ENCODE measurements at regions not wholly inside any gene's neighbourhood (a gene's known extent, or its start where the extent isn't known, plus 50 kb on each side); places are given as distances from the start of the nearest gene placed in this dataset.

DNA sequence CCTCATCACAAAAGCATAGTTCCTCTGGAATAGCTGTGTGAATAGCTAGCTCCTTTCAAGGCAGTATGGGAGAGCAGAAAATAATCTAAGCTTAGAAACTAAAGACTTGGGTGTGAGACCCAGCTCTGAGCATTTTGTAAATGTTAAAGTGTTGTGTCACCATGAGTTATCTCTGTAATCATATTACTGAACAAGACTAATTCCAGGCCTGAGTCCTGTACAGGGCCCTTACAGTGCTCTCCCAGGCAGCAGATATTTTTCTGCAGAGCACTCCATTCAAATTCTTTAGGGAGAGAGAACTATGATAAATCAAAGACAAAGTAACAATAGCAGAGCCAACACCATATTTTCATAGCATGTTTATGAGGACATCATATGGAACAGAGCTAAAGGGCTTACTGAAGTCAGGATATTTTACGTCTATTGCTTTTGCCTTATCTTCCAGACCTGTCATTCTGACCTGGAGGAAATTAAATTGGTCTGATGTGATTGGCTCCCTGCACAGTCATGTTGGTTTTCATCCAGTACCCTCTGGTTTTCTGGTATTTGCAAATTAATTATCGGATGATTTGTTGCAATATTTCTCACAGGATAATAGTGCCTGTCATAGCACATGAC is 172.6 kb upstream of the PPP2R3A start:
- no peak for DNase-seq
- TF ChIP-seq POLR2A (IDR thresholded peaks at IDR 0.05) = no peak
- no peak for TF ChIP-seq POLR2AphosphoS5 (IDR thresholded peaks at IDR 0.05)
- TF ChIP-seq, protein P1, sequence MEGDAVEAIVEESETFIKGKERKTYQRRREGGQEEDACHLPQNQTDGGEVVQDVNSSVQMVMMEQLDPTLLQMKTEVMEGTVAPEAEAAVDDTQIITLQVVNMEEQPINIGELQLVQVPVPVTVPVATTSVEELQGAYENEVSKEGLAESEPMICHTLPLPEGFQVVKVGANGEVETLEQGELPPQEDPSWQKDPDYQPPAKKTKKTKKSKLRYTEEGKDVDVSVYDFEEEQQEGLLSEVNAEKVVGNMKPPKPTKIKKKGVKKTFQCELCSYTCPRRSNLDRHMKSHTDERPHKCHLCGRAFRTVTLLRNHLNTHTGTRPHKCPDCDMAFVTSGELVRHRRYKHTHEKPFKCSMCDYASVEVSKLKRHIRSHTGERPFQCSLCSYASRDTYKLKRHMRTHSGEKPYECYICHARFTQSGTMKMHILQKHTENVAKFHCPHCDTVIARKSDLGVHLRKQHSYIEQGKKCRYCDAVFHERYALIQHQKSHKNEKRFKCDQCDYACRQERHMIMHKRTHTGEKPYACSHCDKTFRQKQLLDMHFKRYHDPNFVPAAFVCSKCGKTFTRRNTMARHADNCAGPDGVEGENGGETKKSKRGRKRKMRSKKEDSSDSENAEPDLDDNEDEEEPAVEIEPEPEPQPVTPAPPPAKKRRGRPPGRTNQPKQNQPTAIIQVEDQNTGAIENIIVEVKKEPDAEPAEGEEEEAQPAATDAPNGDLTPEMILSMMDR (IDR thresholded peaks at IDR 0.05 in 8 of 11, conservative IDR thresholded peaks at IDR 0.05 in 3 of 11) = no peak
- Histone ChIP-seq H3K9me3 (no peaks in the 10 kb centered on the region), H3K27ac (no peak overlapping the region), H3K4me1 (no peaks in the 10 kb centered on the region), H3K4me3 (no peak overlapping the region), H3K36me3 (no peaks in the 10 kb centered on the region), H3K27me3 (replicated peaks in 1 of 7) (no peaks in the 10 kb centered on the region)
- WGBS, 5 donors = 83 to 90% (median 89%) methylated on average over 2 of the region's 2 CpGs
- intact Hi-C loops (cut with DNase I; ENCODE audit: low total_unique reads) = no loop called here

DNA sequence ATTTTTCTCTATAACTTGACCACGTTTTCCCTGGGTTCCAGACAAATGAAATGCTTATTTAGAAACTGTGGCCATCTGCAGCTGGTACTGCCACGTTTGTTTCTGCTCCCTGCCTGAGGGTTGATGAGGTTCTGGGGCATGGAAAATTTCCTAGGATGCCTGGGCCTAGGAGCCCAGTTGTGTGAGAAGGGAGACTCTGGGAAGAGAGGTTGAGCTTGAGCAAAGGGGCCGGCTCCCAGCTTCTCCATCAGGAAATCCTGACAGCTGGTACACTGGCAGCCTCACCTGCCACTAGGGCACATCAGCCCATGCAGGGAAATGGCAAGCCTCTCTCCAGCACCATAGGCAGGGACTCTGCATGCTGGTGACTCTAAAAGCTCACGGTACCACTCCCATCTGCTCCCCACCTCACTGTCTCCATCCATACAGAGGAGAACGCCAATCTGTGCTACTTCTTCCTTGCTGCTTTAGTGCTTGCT is 165.4 kb upstream of the PPP2R3A start:
- no peak overlapping the region for H3K27ac ChIP-seq
- intact Hi-C loops (cut with DNase I; ENCODE audit: low total_unique reads) = no loop called here
- peaks cover 0 to 4% (median 0%) of the 10 kb centered on the region in 7 donors for H3K27me3 ChIP-seq (replicated peaks in 1 of 7)
- no peaks in the 10 kb centered on the region for H3K4me1 ChIP-seq
- no peak for DNase-seq
- no peaks in the 10 kb centered on the region for H3K36me3 ChIP-seq
- H3K9me3 ChIP-seq = no peaks in the 10 kb centered on the region
- TF ChIP-seq POLR2A (IDR thresholded peaks at IDR 0.05) (no peak), POLR2AphosphoS5 (IDR thresholded peaks at IDR 0.05) (no peak)
- TF ChIP-seq, protein P1 (IDR thresholded peaks at IDR 0.05 in 8 of 11, conservative IDR thresholded peaks at IDR 0.05 in 3 of 11) = no peak
- no peak overlapping the region for H3K4me3 ChIP-seq
- WGBS, 5 donors = 68 to 77% (median 73%) methylated on average over 5 of the region's 5 CpGs

DNA sequence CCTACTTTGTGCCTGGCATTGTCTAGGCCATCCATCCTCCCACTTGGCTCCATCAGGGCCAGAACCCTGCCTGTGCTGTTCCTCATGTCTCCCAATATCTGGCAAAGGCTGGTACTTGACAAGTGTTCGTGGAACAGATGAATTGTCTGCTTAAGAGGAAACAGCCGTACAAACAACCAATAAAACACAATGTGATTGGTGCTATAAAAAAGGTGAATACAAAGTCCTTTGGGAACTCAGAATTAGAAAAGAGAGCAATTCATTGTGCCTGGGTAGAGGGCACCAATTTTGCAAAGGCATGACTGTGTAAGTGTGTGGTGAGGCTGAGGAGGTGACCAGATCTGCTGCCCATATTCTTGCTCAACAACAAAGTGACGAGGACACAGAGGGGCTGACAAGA is 164.5 kb upstream of the PPP2R3A start:
- DNase-seq = no peak
- intact Hi-C loops (cut with DNase I; ENCODE audit: low total_unique reads) = no loop called here
- Histone ChIP-seq H3K9me3 (no peaks in the 10 kb centered on the region), H3K27ac (no peak overlapping the region), H3K4me1 (no peaks in the 10 kb centered on the region), H3K27me3 (replicated peaks in 1 of 7) (peaks cover 0 to 4% (median 0%) of the 10 kb centered on the region in 7 donors), H3K36me3 (no peaks in the 10 kb centered on the region), H3K4me3 (no peak overlapping the region)
- 58 to 85% (median 78%) methylated on average over 3 of the region's 3 CpGs for WGBS, 5 donors
- TF ChIP-seq POLR2AphosphoS5 (IDR thresholded peaks at IDR 0.05) = no peak
- no peak for TF ChIP-seq POLR2A (IDR thresholded peaks at IDR 0.05)
- TF ChIP-seq, protein P1 (IDR thresholded peaks at IDR 0.05 in 8 of 11, conservative IDR thresholded peaks at IDR 0.05 in 3 of 11) = no peak

DNA sequence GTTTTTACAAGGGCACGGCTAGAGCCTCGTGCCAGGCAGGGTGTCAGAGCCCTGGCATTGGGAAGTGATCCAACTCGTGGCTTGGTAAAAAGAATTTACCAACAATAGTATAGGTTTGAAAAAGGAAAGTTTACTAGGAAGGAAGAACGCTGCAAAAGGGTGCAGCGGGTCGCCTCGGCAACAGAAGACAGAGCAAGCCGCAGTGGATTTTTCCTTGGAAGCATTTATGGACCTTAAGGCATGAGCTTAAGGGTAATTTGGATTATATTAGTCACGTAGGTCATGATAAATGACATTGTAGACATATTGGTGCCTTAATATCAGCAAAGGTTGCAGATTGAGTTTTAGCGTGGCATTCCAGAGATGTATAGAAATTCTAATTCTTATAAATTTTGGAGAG is 163.4 kb upstream of the PPP2R3A start:
- no peaks in the 10 kb centered on the region for H3K36me3 ChIP-seq
- intact Hi-C loops (cut with DNase I; ENCODE audit: low total_unique reads) = no loop called here
- WGBS, 5 donors = 67 to 81% (median 72%) methylated on average over 10 of the region's 10 CpGs
- peaks cover 0 to 4% (median 0%) of the 10 kb centered on the region in 7 donors for H3K27me3 ChIP-seq (replicated peaks in 1 of 7)
- no peaks in the 10 kb centered on the region for H3K4me1 ChIP-seq
- H3K4me3 ChIP-seq = no peak overlapping the region
- no peak for DNase-seq
- TF ChIP-seq POLR2A (IDR thresholded peaks at IDR 0.05) (no peak), POLR2AphosphoS5 (IDR thresholded peaks at IDR 0.05) (no peak)
- TF ChIP-seq, protein P1 (IDR thresholded peaks at IDR 0.05 in 8 of 11, conservative IDR thresholded peaks at IDR 0.05 in 3 of 11) = no peak
- H3K27ac ChIP-seq = no peak overlapping the region
- H3K9me3 ChIP-seq = no peaks in the 10 kb centered on the region

Data from spleen (tissue), 11 donors.